ENCODE measurements at regions not wholly inside any gene's neighbourhood (a gene's known extent, or its start where the extent isn't known, plus 50 kb on each side); places are given as distances from the start of the nearest gene placed in this dataset.

DNA sequence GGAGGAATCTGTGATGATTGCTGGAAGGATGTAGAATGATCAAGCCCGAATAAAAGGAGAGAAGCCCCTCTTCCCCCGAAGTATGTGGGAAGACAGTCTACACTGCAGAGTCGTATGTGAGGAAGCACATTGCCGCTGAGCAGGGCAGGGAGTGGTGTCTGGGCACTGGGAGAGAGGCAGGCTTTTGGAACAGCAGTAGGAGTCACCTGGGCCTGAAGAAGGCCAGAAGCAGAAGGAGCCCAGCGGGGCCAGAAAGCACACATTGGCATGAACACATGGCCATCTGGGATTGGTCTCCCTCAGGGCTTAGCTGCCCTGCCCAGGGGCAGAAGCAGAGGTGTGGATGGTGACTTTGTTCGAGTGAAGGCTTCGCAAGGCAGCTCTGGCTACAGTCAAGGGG is 162.8 kb downstream of the ERCC6L2 start:
- TF ChIP-seq, protein P1, sequence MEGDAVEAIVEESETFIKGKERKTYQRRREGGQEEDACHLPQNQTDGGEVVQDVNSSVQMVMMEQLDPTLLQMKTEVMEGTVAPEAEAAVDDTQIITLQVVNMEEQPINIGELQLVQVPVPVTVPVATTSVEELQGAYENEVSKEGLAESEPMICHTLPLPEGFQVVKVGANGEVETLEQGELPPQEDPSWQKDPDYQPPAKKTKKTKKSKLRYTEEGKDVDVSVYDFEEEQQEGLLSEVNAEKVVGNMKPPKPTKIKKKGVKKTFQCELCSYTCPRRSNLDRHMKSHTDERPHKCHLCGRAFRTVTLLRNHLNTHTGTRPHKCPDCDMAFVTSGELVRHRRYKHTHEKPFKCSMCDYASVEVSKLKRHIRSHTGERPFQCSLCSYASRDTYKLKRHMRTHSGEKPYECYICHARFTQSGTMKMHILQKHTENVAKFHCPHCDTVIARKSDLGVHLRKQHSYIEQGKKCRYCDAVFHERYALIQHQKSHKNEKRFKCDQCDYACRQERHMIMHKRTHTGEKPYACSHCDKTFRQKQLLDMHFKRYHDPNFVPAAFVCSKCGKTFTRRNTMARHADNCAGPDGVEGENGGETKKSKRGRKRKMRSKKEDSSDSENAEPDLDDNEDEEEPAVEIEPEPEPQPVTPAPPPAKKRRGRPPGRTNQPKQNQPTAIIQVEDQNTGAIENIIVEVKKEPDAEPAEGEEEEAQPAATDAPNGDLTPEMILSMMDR (conservative IDR thresholded peaks at IDR 0.05; ENCODE audit: low read length) = no peak
- no peak for TF ChIP-seq EZH2phosphoT487 (IDR thresholded peaks at IDR 0.05; ENCODE audit: borderline replicate concordance)

Data from Loucy (cell line).